PC-3 (cell line): ENCODE measurements at regions not wholly inside any gene's neighbourhood (a gene's known extent, or its start where the extent isn't known, plus 50 kb on each side); places are given as distances from the start of the nearest gene placed in this dataset.

Experiments
- ATAC-seq: fragments of 200-7000 bp; cut with Tn5 transposase; 2 replicates; pipeline ENCODE4 v1.9.1; 2020; ENCODE audit warnings: mild to moderate bottlenecking, moderate library complexity
- BruUV-seq: library from RNA; stranded (reverse); fragments of 400-500 nt; replicated peaks from 2 replicates; lab custom pipeline; 2021; lab: Mats Ljungman, UMichigan
- CTCF ChIA-PET: fragments of 300-600 bp; sonication (Branson Sonifier 250); formaldehyde crosslinking; loops from one replicate; lab custom pipeline; 2022; ENCODE audit warnings: antibody characterized with exemption; lab: Charles Lee
- POLR2A ChIA-PET: fragments of 300-600 bp; sonication (Branson Sonifier 250); formaldehyde crosslinking; loops from one replicate; lab custom pipeline; 2022; ENCODE audit warnings: antibody characterized with exemption; ENCODE audit not compliant: unreplicated experiment; lab: Charles Lee
- DNase-seq: peaks from one replicate; pipeline ENCODE4 v3.0.0-alpha.2; 2015
- H2AFZ ChIP-seq: fragments of 300-600 bp; sonication (generic); 2 replicates; pipeline ENCODE4 v1.6.0; 2016; ENCODE audit warnings: antibody characterized with exemption, low read length
- H3F3A ChIP-seq: fragments of 300-600 bp; sonication (generic); one replicate; pipeline ENCODE4 v1.6.0; 2017; ENCODE audit warnings: antibody characterized with exemption, low read length, control low read depth, mild to moderate bottlenecking; ENCODE audit not compliant: unreplicated experiment
- H3K27ac ChIP-seq: fragments of 300-600 bp; sonication (generic); 2 replicates; pipeline ENCODE4 v1.5.1; 2016; ENCODE audit warnings: mild to moderate bottlenecking, low read length
- H3K27me3 ChIP-seq: fragments of 300-600 bp; sonication (generic); 2 replicates; pipeline ENCODE4 v1.6.1; 2016; ENCODE audit warnings: low read length, mixed read lengths
- H3K36me3 ChIP-seq: fragments of 300-600 bp; sonication (generic); 2 replicates; pipeline ENCODE4 v1.6.1; 2016; ENCODE audit warnings: low read depth, mixed run types, low read length, mixed read lengths
- H3K4me1 ChIP-seq: fragments of 300-600 bp; sonication (generic); 2 replicates; pipeline ENCODE4 v1.5.1; 2016; ENCODE audit warnings: low read length; ENCODE audit not compliant: insufficient read depth
- H3K4me2 ChIP-seq: fragments of 300-600 bp; sonication (generic); 2 replicates; pipeline ENCODE4 v1.6.0; 2016; ENCODE audit warnings: low read length
- H3K4me3 ChIP-seq: fragments of 300-600 bp; sonication (generic); 2 replicates; pipeline ENCODE4 v1.5.1; 2016; ENCODE audit warnings: mild to moderate bottlenecking, low read length, mixed read lengths
- H3K79me2 ChIP-seq: fragments of 300-600 bp; sonication (generic); 2 replicates; pipeline ENCODE4 v1.6.1; 2017; ENCODE audit warnings: low read length, mixed read lengths
- H3K9ac ChIP-seq: fragments of 300-600 bp; sonication (generic); 2 replicates; pipeline ENCODE4 v1.6.0; 2016; ENCODE audit warnings: mild to moderate bottlenecking, low read length
- H3K9me2 ChIP-seq: fragments of 300-600 bp; sonication (generic); replicated peaks from 2 replicates; pipeline ENCODE4 v1.6.1; 2016; ENCODE audit warnings: mixed run types, low read length, mixed read lengths
- H3K9me3 ChIP-seq: fragments of 300-600 bp; sonication (generic); 2 replicates; pipeline ENCODE4 v1.6.1; 2016; ENCODE audit warnings: low read length, mixed read lengths
- H4K20me1 ChIP-seq: fragments of 300-600 bp; sonication (generic); 2 replicates; pipeline ENCODE4 v1.6.1; 2016; ENCODE audit warnings: low read length, mixed read lengths
- EZH2 ChIP-seq: fragments of 300-600 bp; sonication (generic); IDR thresholded peaks from one replicate; pipeline ENCODE4 v1.6.1; 2017; ENCODE audit warnings: antibody characterized with exemption, mild to moderate bottlenecking, low read length; ENCODE audit not compliant: unreplicated experiment
- EZH2phosphoT487 ChIP-seq: fragments of 300-600 bp; sonication (generic); IDR thresholded peaks from 2 replicates; pipeline ENCODE4 v1.6.1; 2018; ENCODE audit warnings: mild to moderate bottlenecking, antibody characterized with exemption, low read length, borderline replicate concordance
- intact Hi-C: fragments of 100-400 bp; cut with micrococcal nuclease; formaldehyde crosslinking; loops from 2 replicates; pipeline ENCODE4 v1.9.0; 2023
- TF ChIP-seq, protein P1 (sequence below): fragments of 300-600 bp; sonication (generic); conservative IDR thresholded peaks from 2 replicates; pipeline ENCODE4 v1.5.1; 2017; ENCODE audit warnings: antibody characterized with exemption, low read depth, mild to moderate bottlenecking, low read length

DNA sequence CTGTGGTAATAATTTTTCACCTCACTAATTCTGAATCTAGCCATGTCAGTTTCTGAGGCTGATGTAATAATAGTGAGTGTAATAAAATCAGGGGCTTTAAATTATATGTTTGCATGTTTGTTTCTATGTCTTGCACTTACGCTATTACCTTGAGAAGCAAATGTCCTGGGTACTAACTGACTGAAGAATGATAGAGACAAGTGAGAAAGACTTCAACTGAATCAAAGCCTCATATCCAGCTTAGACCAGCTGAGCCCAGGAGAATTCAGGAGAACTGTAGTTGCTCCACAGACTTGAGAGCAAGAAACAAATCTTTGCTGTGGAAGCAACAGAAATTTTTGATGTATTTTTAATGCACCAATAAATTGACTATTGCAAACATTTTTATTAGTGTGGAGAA, 162.8 kb downstream of the MANEA start:
- no peaks in the 10 kb centered on the region for H3K4me1 ChIP-seq
- BruUV-seq = no TSS peak
- POLR2A ChIA-PET = no interaction called here

GRCh38 chr6:95741045-95741444, 163.7 kb downstream of the MANEA start:
- BruUV-seq = no TSS peak
- no peak overlapping the region for H3K4me2 ChIP-seq
- no peak overlapping the region for H2AFZ ChIP-seq
- H4K20me1 ChIP-seq = no peaks in the 10 kb centered on the region
- ATAC-seq (no peak), DNase-seq (no peak)
- H3K4me1 ChIP-seq = no peaks in the 10 kb centered on the region
- no peaks in the 10 kb centered on the region for H3K27me3 ChIP-seq
- H3F3A ChIP-seq = no peaks in the 10 kb centered on the region
- no peak overlapping the region for H3K27ac ChIP-seq
- intact Hi-C loops = no loop called here
- ChIA-PET CTCF (no interaction called here), POLR2A (no interaction called here)
- no peaks in the 10 kb centered on the region for H3K36me3 ChIP-seq
- H3K79me2 ChIP-seq = no peaks in the 10 kb centered on the region
- no peaks in the 10 kb centered on the region for H3K9me2 ChIP-seq
- no peak overlapping the region for H3K9ac ChIP-seq
- H3K9me3 ChIP-seq = no peaks in the 10 kb centered on the region
- TF ChIP-seq, protein P1, sequence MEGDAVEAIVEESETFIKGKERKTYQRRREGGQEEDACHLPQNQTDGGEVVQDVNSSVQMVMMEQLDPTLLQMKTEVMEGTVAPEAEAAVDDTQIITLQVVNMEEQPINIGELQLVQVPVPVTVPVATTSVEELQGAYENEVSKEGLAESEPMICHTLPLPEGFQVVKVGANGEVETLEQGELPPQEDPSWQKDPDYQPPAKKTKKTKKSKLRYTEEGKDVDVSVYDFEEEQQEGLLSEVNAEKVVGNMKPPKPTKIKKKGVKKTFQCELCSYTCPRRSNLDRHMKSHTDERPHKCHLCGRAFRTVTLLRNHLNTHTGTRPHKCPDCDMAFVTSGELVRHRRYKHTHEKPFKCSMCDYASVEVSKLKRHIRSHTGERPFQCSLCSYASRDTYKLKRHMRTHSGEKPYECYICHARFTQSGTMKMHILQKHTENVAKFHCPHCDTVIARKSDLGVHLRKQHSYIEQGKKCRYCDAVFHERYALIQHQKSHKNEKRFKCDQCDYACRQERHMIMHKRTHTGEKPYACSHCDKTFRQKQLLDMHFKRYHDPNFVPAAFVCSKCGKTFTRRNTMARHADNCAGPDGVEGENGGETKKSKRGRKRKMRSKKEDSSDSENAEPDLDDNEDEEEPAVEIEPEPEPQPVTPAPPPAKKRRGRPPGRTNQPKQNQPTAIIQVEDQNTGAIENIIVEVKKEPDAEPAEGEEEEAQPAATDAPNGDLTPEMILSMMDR = no peak
- TF ChIP-seq EZH2phosphoT487 = no peak
- no peak for TF ChIP-seq EZH2
- no peak overlapping the region for H3K4me3 ChIP-seq

More for the DNA sequence above, 162.8 kb downstream of the MANEA start:
- TF ChIP-seq EZH2 (no peak), EZH2phosphoT487 (no peak)
- TF ChIP-seq, protein P1 = no peak
- Histone ChIP-seq H3K4me2 (no peak overlapping the region), H3F3A (no peaks in the 10 kb centered on the region), H3K4me3 (no peak overlapping the region), H3K9me3 (no peaks in the 10 kb centered on the region), H3K79me2 (no peaks in the 10 kb centered on the region), H3K27me3 (no peaks in the 10 kb centered on the region), H3K27ac (no peak overlapping the region), H3K9me2 (no peaks in the 10 kb centered on the region), H3K36me3 (no peaks in the 10 kb centered on the region), H4K20me1 (no peaks in the 10 kb centered on the region), H3K9ac (no peak overlapping the region), H2AFZ (no peak overlapping the region)
- CTCF ChIA-PET = no interaction called here
- ATAC-seq (no peak), DNase-seq (no peak)
- intact Hi-C loops = no loop called here

DNA sequence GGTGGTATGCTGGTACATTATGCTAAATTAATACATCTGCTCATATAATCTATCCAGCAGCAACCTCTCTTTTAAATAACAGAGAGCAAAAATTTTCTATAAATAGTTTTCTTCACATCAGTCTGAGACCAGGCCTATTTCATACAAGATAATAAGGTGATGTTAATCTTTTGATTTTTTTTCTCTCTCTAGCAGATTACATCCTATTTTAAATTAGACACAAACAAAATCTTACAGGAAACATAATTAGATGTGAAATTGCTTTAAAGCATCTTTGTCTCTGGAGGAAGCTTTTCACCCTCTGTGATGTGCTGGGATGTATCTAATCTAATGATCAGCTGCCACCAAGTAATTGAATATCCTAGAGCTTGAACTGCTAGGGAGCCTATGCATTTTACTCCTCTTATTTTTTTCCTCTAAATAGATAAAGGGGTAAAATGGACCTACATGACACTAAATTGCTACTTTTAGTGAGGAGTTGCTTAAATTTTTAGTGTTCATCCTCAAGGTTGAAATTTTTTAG, 165.5 kb downstream of the MANEA start:
- ATAC-seq = no peak
- no TSS peak for BruUV-seq
- Histone ChIP-seq H3K36me3 (no peaks in the 10 kb centered on the region), H3F3A (no peaks in the 10 kb centered on the region), H3K9ac (no peak overlapping the region), H2AFZ (no peak overlapping the region), H3K4me3 (no peak overlapping the region), H3K27ac (no peak overlapping the region), H3K4me1 (no peaks in the 10 kb centered on the region), H3K79me2 (no peaks in the 10 kb centered on the region), H3K9me2 (no peaks in the 10 kb centered on the region), H4K20me1 (no peaks in the 10 kb centered on the region), H3K4me2 (no peak overlapping the region), H3K9me3 (no peaks in the 10 kb centered on the region), H3K27me3 (no peaks in the 10 kb centered on the region)
- no peak for DNase-seq
- ChIA-PET CTCF (no interaction called here), POLR2A (no interaction called here)
- intact Hi-C loops = no loop called here
- TF ChIP-seq, protein P1 = no peak
